ENCODE measurements at regions not wholly inside any gene's neighbourhood (a gene's known extent, or its start where the extent isn't known, plus 50 kb on each side); places are given as distances from the start of the nearest gene placed in this dataset.

DNA sequence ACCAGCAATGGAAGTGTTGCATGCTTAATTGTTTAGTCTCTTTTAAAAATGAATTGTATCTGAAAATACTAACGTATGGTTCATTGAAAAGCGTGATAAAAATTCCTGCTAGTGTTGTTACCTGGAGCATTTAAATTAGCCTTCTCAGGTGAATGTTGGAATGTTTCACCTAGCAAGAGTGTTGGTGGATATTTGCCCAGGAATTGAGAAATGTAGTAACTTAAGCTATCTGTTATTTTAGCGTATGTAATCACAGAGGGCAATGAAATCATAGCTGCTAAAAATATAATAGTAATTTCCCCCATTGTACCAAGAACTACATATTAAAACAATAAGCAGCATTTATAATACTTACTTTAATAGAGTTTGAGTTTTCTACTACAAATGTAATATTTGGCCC lies 166.1 kb upstream of the KIAA1217 start:
- TF ChIP-seq, protein P1, sequence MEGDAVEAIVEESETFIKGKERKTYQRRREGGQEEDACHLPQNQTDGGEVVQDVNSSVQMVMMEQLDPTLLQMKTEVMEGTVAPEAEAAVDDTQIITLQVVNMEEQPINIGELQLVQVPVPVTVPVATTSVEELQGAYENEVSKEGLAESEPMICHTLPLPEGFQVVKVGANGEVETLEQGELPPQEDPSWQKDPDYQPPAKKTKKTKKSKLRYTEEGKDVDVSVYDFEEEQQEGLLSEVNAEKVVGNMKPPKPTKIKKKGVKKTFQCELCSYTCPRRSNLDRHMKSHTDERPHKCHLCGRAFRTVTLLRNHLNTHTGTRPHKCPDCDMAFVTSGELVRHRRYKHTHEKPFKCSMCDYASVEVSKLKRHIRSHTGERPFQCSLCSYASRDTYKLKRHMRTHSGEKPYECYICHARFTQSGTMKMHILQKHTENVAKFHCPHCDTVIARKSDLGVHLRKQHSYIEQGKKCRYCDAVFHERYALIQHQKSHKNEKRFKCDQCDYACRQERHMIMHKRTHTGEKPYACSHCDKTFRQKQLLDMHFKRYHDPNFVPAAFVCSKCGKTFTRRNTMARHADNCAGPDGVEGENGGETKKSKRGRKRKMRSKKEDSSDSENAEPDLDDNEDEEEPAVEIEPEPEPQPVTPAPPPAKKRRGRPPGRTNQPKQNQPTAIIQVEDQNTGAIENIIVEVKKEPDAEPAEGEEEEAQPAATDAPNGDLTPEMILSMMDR (conservative IDR thresholded peaks at IDR 0.05; ENCODE audit: control insufficient read depth, insufficient read depth, low read depth, low read length), result no peak
- no peak overlapping the region for H3K4me3 ChIP-seq (ENCODE audit: control insufficient read depth, low read depth, low read length)
- no peak for DNase-seq (ENCODE audit: low read depth)

DNA sequence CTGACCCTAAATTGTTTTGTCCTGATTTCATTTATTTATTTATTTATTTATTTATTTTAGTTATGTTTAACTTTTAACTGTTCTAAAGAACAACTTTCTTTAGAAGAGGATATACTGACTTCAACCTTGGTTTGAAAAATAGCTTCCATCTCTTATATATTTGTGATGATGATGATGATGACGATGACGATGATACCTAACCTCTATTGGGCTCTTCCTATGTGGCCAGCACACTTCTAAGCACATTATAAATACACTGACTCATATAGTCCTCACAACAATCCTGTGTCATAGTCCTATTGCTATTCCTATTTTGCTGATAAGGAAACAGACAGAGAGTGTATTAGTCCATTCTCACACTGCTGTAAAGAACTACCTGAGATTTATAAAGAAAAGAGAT lies 162.9 kb upstream of the KIAA1217 start:
- TF ChIP-seq, protein P1 (conservative IDR thresholded peaks at IDR 0.05; ENCODE audit: control insufficient read depth, insufficient read depth, low read depth, low read length), result no peak
- DNase-seq (ENCODE audit: low read depth), result no peak

DNA sequence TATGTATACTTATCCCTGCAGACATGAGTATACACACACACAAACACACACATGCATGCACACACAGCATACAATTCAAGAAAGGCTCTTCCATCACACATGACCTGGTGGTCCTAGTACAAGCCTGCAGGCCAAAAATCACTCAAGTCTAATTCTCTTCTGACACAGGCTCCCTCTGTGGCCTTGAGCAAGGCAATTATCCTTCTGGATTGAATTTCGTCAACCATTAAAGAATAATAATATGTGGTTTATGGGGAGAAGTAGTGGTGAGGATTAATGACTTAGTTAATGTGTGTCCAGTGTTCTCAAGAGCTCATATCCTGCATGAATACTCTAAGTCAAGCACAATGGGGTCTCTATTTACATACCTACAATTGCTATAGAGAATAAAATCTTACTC lies 161.8 kb upstream of the KIAA1217 start:
- TF ChIP-seq, protein P1 (conservative IDR thresholded peaks at IDR 0.05; ENCODE audit: control insufficient read depth, insufficient read depth, low read depth, low read length), result no peak
- no peak for DNase-seq (ENCODE audit: low read depth)
- no peak overlapping the region for H3K4me3 ChIP-seq (ENCODE audit: control insufficient read depth, low read depth, low read length)

More for the DNA sequence above, 162.9 kb upstream of the KIAA1217 start:
- H3K4me3 ChIP-seq (ENCODE audit: control insufficient read depth, low read depth, low read length), result no peak overlapping the region

DNA sequence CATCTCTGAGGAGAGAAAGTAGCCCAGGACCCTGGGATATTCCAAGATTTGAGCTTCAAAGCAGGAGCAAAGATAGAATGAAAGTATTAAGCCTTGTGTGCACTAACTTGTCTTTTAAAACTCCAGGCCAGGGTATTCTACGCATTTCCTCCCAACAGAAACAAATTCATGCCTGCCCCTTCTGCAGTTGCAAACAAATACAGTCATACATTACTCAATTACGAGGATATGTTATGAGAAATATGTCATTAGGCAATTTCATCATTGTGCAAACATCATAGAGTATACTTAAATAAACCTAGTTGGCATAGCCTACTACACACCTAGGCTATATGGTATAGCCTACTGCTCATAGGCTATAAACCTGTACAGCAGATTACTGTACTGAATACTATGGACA lies 154.5 kb upstream of the KIAA1217 start:
- H3K4me3 ChIP-seq (ENCODE audit: control insufficient read depth, low read depth, low read length), result no peak overlapping the region
- TF ChIP-seq, protein P1 (conservative IDR thresholded peaks at IDR 0.05; ENCODE audit: control insufficient read depth, insufficient read depth, low read depth, low read length), result no peak
- DNase-seq (ENCODE audit: low read depth), result no peak

DNA sequence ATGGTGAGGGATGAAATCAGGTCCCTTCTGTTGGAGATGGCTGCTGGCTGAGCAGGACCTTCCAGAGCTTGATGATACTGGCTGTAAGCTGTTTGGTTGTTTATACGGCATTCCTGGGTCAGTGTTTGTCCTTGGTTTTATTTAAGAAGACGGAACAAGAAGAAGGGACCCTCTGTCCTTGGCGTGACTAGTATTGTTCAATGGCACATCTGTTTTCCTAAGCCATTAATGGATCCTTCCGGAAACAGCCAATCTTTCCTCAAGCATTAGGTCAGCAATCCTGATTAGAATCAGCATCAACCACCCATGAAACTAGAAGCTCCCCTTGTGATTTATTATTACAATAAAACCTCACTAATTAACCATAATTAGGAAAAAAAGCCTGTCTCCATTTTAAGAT lies 128.7 kb upstream of the KIAA1217 start:
- TF ChIP-seq, protein P1 (conservative IDR thresholded peaks at IDR 0.05; ENCODE audit: control insufficient read depth, insufficient read depth, low read depth, low read length), result no peak
- no peak for DNase-seq (ENCODE audit: low read depth)
- no peak overlapping the region for H3K4me3 ChIP-seq (ENCODE audit: control insufficient read depth, low read depth, low read length)

DNA sequence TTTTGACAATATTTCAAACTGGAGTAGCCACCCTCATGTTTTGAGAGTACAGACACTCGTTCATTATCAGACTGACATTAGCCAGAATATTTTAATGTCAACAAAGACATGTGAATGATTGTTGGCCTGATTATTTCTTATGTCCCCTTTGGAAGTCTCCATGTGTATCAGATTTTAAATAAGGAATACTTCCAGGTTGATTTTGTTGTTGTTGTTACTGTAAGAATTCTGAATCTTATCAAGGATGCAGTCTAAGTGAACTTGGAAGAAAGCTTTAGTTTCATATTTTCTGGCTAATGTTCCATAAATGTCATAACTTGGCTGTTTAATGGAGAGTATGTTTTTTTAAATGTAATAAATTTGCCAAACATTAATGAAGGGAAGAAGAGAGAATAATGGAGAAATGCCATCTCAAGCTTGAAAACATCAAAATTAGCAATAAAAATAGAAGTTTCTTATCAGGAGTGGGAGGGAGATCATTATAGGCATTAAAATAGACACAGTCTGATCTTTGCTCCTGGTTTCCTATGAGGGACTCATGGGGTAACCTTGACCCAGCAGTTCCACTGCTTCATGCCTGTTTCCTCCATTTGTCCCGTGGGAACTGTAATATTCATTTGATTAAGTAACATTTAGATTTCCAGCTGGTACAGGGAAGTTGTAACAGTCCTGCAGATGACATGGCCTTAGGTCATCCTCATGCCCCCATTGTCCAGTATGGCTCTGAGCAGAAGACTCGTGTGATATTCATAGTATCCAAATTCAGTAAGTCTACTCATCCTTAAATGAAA lies 122.4 kb upstream of the KIAA1217 start:
- DNase-seq (ENCODE audit: low read depth), result no peak
- TF ChIP-seq, protein P1 (conservative IDR thresholded peaks at IDR 0.05; ENCODE audit: control insufficient read depth, insufficient read depth, low read depth, low read length), result no peak
- H3K4me3 ChIP-seq (ENCODE audit: control insufficient read depth, low read depth, low read length), result no peak overlapping the region

Data from fibroblast of mammary gland (primary cell).